Fibroblast of pulmonary artery (primary cell): ENCODE measurements at regions not wholly inside any gene's neighbourhood (a gene's known extent, or its start where the extent isn't known, plus 50 kb on each side); places are given as distances from the start of the nearest gene placed in this dataset.
"Not testable (repeated sequence)": the region's sequence is repeated elsewhere in the genome, so short reads cannot be mapped to it uniquely, and the experiment has no call there.

ENCODE experiments used
- DNase-seq: peaks from one replicate; pipeline ENCODE4 v3.0.0-alpha.2; 2010; ENCODE audit warnings: low read depth
- H3K4me3 ChIP-seq: replicated peaks from 2 replicates; pipeline ENCODE4 v1.5.1; 2011; ENCODE audit warnings: low read depth, mild to moderate bottlenecking, control low read depth, low read length, moderate library complexity
- TF ChIP-seq, protein P1 (sequence below): IDR thresholded peaks from 2 replicates; pipeline ENCODE4 v1.5.1; 2011; ENCODE audit warnings: mild to moderate bottlenecking, control low read depth, low read length, inconsistent platforms; ENCODE audit errors: missing control alignments

DNA sequence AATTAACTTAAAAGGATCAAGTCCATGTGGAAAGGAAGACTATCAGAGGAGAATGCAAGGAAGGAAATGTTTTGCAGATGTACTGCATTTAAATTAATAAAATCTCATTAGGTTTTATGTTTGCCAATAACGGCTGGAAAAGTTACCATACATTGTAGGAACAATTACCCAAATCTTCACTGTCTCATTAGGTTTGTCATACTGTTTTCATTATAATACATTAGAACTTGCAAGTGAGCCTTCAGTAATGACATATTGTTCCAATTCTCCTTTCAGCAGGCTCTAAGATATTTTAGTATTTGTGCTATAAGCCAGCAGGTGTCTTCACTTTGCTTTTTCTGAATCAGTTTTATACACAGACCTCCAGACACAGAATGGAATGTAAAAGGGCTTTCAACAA, 661.6 kb upstream of the KLHL1 start:
- no peak for DNase-seq
- TF ChIP-seq, protein P1, sequence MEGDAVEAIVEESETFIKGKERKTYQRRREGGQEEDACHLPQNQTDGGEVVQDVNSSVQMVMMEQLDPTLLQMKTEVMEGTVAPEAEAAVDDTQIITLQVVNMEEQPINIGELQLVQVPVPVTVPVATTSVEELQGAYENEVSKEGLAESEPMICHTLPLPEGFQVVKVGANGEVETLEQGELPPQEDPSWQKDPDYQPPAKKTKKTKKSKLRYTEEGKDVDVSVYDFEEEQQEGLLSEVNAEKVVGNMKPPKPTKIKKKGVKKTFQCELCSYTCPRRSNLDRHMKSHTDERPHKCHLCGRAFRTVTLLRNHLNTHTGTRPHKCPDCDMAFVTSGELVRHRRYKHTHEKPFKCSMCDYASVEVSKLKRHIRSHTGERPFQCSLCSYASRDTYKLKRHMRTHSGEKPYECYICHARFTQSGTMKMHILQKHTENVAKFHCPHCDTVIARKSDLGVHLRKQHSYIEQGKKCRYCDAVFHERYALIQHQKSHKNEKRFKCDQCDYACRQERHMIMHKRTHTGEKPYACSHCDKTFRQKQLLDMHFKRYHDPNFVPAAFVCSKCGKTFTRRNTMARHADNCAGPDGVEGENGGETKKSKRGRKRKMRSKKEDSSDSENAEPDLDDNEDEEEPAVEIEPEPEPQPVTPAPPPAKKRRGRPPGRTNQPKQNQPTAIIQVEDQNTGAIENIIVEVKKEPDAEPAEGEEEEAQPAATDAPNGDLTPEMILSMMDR, result no peak
- H3K4me3 ChIP-seq, result no peak overlapping the region

DNA sequence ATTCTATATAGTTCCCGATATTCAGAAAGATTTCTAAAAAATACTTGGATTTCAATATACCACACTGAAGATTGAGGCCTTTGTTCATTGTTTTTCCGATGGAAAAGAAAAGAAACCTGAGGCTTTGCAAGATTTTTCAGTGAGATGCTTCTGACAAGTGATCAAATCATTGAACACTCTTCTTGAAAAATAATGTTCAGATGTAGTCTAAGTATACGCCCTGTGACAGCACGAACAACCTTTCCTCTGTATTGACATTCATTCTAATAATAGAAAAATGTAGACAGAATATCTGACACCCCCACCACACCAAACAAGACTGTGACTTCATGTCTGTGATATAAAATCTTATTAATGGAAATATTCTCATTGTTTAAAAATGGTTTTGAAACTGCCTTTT, 650.7 kb upstream of the KLHL1 start:
- DNase-seq, result no peak
- H3K4me3 ChIP-seq, result no peak overlapping the region
- TF ChIP-seq, protein P1, result no peak

DNA sequence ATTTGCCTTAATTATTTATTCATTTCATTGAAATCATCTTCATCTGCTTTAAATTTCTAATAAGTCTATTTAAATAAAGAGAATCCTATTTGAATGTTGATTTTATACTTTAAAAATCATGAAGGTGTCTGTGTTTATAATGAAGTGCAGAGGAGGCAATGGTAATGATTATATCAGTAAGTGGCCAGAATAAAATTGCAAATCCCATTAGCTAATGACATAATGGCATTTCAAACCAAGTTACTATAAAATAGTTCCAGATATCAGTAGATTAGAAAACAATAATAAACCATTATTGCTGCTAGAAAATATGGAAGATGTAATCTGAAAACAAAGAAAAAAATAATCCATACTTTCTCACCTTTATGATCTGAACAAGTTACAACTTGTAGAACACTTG, 647.8 kb upstream of the KLHL1 start:
- H3K4me3 ChIP-seq, result no peak overlapping the region
- no peak for DNase-seq
- TF ChIP-seq, protein P1, result no peak

DNA sequence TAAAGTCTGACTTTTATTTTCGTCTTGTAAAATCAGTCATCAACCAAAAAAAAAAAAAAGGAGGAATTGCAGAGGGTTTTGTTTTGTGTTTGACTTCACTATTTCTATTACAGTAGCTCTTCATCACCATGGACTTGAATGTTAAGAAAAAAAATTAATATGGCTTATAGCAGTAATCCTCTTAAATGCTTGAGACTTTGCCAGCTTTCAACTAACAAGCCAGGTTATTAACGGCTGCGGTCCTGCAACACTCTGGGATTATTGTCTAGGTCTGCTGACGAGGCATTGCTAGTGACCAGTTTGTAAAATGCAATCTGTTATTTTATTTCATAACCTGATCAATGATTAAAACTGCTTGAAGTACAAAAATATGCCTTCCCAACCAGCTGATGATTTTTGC, 647.2 kb upstream of the KLHL1 start:
- TF ChIP-seq, protein P1, result no peak
- no peak for DNase-seq
- H3K4me3 ChIP-seq, result no peak overlapping the region

DNA sequence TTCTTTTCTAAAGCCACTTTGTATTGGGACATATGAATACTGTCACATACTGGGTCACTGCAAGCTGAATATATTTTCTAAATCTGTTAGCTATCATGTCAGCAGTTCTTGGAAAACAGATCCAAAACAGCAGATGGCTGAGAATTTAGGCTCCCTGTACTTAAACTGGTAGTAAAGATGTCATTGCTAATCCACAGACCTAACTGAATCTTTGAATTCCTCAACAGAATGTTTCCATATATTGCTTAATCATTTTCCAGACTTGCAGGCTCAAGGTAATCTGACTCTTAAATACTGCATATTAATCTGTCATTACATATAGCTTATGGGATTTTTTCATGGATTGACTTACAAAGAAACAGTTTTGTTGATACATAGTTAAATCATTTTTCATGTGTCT, 639.0 kb upstream of the KLHL1 start:
- DNase-seq, result no peak
- TF ChIP-seq, protein P1, result no peak
- H3K4me3 ChIP-seq, result no peak overlapping the region

DNA sequence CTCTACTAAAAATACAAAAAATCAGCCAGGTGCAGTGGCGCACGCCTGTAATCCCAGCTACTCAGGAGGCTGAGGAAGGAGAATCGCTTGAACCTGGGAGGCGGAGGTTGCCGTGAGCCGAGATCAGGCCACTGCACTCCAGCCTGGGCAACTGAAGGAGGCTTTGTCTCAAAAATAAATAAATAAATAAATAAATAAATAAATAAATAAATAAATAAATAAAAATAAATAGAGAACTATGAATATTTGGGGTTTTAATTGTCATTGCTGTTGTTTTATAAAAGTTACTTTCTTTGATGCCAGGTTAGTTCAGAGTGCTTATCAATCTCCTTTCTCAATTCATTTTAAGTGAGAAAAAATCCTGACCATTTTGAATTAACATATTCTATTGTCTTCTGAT, 638.2 kb upstream of the KLHL1 start:
- H3K4me3 ChIP-seq, DNase-seq: not testable (repeated sequence)

DNA sequence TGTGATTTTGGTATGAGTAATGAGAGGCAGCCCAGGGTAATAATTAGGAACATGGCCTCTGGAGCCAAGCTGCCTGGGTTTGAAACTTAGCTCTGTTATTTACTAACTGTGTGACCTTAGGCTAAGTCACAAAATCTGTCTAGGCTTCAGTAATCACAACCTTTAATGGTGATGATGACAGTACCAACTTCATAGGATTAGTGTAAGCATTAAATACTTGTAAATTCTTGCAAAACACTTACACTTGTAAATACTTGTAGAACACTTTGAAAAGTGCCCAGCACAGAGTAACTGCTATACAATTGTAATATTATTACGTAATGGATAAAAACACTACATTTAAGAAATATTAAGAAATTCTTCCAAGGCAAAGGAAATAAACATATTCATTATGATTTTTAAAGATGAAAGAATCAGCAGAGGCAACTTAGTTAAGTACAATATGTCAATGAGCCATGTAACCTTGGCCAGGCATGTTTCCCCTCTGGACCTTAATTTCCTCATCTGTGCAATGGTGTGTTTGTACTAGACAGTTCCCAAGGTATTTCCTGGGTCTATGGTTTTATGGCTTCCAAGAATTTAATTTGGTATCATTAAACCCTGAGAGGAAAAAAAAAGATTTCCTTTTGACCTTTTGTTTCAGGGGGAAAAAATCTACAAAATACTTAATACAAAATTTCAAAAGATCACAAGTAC, 628.5 kb upstream of the KLHL1 start:
- H3K4me3 ChIP-seq, result no peak overlapping the region
- DNase-seq, result no peak
- TF ChIP-seq, protein P1, result no peak
